HG02970 (cell line): ENCODE measurements at regions not wholly inside any gene's neighbourhood (a gene's known extent, or its start where the extent isn't known, plus 50 kb on each side); places are given as distances from the start of the nearest gene placed in this dataset.

Experiments
- ATAC-seq: cut with Tn5 transposase; IDR thresholded peaks from one replicate; pipeline ENCODE4 v1.9.1; 2021; ENCODE audit warnings: mild to moderate bottlenecking, moderate library complexity, moderate number of reproducible peaks; ENCODE audit not compliant: unreplicated experiment, low FRiP score

DNA sequence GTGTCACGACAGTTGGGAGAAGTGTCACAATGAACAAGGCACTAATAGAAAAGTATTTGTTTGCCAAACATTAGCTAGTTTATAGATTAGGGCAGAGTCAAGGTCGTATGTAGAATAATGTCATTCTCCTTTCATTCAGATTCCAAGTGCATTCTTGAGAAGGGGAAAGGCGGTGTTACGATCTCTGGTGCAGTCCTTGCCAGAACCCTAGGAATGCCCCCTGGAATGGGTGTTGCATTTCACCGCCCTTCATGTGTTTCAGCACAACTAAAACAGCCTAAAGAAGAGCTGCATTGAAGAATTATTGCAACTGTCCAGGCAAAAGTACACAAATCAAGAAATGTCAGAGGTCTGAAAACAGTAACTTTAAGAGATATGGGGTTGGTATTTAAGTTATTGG, 721.0 kb upstream of the WWC1 start:
- no peak for ATAC-seq

- no peak for ATAC-seq
Observed at GRCh38 chr5:167571824-167572223, 719.6 kb upstream of the WWC1 start.

GRCh38 chr5:167573370-167574127, 717.9 kb upstream of the WWC1 start:
- ATAC-seq: no peak

DNA sequence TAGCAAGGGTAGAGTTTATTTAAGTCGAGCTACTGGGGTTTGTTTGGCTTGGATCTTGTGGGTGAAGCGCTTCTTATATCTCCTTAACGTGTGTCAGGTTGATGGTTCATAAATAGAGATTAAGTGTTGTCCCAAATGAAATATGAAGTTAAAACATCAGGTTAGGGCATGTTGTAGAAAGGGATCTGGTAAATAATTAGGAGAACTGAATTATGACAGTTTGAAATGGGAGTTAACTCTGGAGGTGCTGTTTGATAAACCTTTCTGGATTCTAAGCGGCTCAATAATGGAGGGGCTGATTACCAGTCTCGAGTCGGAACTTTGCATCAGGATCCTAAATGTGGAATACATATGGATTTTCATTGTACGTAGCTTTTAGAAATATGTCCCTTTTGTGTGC, 717.0 kb upstream of the WWC1 start:
- ATAC-seq: no peak

DNA sequence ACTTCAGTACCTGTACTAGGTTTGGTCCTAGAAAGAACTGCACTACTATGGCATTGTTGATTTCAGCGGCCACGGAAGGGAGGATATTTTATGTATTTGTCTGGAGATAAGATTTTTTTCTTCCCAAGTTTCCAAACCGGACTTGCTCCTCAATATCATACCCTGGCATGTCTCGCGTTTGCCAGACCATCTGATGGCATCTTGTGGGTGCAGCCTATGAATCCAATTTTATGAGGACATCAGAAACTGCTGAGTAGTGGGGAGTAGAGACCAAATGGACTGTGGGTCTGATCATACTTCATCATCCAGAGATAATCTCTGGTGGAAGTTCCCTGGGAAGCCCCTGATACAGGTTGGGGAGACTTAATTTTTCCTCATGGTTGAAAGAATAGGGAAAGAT, 716.1 kb upstream of the WWC1 start:
- no peak for ATAC-seq

DNA sequence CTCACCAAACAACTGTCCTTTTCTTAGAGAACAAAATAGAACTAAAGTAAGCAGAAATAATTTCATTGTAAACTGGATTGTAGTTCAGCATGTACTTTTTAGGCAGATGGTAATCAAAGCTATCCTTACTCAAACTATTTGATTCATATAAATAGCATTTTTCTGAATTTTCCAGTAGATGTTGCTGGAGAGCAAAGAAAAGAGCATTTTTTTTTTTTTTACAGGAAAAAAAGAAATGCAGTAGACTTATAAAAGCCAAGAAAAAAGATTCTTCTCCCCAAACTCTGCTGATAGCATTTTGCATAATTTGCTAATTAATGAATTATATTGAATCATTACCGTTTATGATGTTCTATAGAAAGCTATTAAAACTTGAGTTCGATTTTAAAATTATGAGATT, 715.3 kb upstream of the WWC1 start:
- ATAC-seq: no peak

DNA sequence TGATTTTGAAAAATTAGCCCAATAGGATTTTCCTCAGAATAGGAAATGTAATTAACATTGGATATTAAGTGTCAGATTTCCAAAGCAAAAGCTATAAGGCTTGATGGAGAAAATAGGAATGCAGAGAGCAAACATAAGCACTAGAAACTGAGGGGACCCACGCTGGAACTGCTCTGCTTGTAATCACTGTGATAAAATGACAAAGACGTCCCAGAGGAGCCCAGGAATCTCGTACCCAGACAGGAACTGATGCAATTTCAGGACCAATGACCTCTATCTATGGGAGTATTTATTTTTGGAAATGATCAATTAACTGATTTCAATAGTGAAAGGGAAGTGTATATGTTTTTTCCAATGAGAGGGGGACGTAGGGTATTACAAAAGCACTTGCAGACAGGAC, 714.5 kb upstream of the WWC1 start:
- no peak for ATAC-seq

GRCh38 chr5:167577616-167578015, 713.8 kb upstream of the WWC1 start:
- ATAC-seq: no peak

GRCh38 chr5:167578977-167579692, 712.3 kb upstream of the WWC1 start:
- no peak for ATAC-seq

DNA sequence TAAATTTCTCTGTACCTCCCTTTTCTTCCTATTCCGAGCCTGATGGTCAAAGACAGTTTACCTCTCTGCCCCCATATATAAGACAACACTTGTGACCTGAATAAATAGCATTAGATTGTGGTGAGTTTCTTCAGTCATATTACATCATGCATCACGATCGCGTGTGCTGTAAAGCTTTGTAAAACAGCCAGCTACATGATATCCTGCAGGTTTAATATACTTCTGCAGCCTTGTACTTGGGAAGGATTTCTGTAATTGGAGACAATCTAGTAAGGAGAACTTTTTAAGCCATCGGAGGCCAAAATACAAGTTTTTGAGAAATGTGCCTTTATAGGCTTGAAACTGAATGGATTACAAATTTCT, 711.8 kb upstream of the WWC1 start:
- no peak for ATAC-seq

DNA sequence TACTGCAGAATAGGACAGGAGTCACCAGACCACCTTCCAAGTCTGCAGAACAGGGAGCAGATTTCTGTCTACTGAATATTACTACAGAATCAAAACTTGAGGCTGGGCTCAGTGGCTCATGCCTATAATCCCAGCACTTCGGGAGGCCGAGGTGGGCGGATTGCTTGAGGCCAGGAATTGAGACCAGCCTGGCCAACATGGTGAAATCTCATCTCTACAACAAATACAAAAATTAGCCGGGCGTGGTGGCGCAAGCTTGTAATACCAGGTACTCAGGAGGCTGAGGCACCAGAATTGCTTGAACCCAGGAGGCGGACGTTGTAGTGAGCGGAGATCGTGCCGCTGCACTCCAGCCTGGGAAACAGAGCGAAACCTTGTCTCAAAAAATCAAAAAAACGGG, 710.8 kb upstream of the WWC1 start:
- ATAC-seq: no peak

DNA sequence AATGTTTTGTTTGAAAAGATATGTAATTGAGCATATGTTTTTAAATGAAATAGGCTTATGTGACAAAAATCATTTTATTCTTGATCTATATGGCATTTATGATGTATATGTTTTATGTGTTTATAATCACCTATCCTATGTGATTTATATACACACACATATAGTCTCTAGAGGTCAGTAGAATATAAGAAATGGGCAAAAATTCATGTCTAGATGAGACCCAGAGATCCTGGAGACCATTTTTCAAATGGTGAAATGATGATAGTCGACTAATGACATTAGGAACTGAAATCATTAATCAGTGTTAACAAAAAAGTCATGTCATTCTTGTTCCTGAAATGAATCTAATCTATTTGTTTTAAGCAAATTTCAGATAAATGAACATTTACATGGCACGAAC, 709.2 kb upstream of the WWC1 start:
- no peak for ATAC-seq

DNA sequence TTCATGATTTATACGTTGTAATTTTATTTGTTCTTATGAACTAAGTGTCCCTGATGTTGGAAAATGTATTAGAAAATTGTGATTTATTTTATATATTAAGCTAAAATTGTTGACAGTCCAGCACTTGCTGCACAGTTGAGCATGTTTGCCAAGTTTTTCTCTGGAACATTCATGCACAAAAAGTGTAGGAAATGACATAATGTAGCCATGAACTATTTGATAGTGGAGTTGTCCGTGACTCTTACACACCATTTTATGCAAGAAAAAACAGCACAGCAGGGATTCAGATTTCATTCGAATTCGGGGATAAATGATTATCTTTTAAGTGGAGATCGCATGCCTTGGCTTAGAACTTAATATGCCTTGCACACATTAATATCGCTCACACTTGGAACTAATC, 708.6 kb upstream of the WWC1 start:
- ATAC-seq: no peak

DNA sequence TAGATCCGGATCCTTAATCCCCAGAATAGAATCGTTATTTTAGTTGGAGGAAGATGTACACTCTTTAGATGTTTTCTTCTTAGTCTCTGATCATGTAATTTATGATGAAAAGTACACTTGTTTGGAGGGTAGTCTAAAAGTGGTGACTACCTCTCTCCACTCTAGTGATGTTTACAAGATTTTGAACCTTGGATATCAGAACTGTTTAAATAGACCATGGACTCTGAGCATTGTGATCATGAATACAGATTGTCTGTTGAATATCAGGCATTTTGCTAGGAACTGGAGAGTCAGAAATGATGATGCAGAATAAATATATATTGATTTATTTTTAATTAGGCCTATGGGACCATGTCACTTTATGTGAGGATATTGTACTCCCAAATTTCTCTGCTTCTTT, 706.3 kb upstream of the WWC1 start:
- no peak for ATAC-seq

DNA sequence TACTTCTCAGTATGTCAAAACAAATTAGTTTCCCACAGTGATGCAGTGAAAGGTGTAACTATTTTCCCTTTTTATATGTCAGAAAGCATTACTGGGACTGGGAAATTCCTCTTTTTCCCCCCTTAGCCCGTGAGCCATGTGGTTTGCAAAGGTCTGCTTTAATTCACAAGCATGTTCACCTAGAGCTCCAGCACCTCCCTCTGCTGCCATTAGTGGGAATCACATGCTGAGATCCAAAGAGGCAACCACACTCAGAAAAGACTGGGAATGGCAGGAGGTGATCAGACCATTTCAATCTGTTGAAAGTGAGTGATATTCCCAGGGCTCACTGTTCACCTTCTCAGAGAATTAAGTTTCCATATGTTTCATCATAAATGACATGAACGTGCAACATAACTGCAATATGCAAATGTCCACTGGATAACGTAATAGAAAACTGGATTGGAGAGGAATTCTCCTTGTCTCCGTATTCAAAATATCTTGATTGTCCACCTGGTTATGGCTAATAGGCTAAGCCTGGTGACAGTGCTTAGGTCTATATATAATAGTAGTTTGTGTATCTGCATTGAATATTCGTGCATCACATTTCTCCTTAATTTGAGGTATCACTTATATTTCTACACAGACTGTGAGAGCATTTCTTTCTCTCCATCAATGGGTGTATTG, 703.5 kb upstream of the WWC1 start:
- ATAC-seq: no peak

DNA sequence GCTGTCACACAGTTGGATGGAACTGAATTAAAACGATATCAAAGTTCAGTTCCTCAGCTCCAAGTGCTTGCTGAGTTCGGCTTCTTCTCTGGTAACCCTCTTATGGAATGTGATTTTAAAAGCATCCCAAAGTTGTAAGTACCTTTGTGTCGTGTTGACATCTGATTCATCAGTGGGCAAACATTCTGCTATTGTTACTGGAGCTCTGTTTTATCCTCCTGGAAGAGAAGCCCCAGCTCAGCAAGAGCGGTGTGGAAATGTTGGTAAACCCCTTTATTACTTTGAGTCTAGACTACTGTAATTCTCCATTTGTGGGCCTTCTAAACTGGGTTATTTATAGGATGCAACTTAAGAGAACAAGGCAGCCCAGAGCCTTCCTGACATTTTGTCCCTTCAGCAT, 699.3 kb upstream of the WWC1 start:
- ATAC-seq: no peak

- ATAC-seq: no peak
Observed at GRCh38 chr5:167593329-167594060, 698.0 kb upstream of the WWC1 start.

GRCh38 chr5:167594061-167594435, 697.4 kb upstream of the WWC1 start:
- ATAC-seq: no peak

DNA sequence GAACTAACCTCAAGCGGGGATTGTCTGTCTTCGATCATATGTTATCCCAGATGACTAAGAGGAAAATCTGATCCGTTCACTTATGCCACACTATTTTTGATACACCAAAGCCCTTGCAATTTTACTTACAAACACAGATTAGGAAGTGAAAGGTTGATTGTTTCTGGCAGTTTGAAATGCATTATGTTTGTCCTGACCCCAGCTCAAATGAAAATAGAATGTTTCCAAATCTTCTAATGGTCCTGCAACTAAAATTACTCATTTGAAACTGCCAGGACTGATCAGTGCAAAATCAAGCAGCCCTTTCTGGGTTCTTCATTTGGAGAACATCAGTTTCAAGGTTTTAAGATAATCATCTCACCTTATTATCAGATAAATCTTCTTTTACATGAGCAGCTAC, 696.7 kb upstream of the WWC1 start:
- no peak for ATAC-seq

GRCh38 chr5:167595196-167595595, 696.2 kb upstream of the WWC1 start:
- ATAC-seq: no peak

DNA sequence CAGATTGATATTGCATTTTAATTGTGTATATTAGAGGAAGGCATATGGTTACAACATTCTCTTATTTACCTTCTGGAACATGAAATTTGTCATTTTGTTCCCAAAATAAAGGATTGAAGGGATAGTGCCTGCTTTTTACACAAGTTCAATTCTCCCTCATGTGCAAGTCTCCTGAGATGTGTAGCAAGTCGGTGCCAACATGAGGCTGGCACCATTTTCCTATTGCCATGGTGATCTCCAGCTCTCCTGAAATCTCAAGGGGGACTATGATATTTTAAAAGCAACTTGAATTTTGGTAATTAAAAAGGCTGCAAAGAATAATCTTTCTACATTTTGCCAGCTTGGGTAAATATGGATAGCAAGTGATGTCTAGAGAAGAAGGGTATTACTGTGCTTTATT, 693.3 kb upstream of the WWC1 start:
- ATAC-seq: no peak
